ENCODE measurements at regions not wholly inside any gene's neighbourhood (a gene's known extent, or its start where the extent isn't known, plus 50 kb on each side); places are given as distances from the start of the nearest gene placed in this dataset.

- DNase-seq (ENCODE audit: low read depth, low spot score), result no peak
Observed at GRCh38 chr3:117886147-117886546, 1148.5 kb downstream of the IGSF11 start.

- DNase-seq (ENCODE audit: low read depth, low spot score), result no peak
Observed at GRCh38 chr3:117887031-117887430, 1147.6 kb downstream of the IGSF11 start.

DNA sequence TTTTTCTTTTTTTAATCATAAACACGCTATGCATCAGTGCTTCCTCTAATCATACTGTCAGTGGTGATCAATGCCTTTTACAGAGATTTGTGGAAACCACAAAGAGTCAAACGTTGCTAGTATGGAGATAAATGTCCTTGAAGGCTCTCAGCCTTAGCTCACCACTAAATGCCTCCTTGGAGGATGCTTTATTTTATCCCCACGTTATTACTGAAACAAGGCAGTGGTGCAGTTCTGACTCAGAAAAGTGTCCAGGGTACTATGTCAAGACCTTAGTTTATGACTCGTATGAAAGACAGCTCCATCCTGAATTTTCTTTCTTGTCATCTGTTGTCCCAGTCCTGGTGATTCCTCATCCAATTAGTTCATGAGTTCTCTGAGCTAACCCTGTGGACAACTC lies 1146.7 kb downstream of the IGSF11 start:
- no peak for DNase-seq (ENCODE audit: low read depth, low spot score)

DNA sequence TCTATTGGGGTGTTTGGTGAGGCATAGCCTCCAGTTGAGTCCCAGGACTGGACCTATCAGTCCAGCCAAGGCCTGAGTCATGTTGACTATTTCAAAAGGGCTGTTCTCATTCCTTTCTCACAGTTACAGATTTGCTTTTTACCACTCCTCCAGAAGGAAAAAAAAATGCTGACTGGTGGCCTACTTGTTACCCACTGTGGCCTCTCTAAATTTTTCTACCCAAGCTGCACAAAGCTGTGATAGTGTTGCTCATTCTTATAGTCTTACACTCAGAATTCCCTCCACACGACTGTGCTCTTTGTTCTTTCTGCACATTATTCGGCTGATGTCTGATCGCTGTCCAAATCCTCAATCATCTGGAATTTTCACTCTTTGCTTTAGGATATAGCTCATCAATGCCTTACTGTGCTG lies 1142.2 kb downstream of the IGSF11 start:
- DNase-seq (ENCODE audit: low read depth, low spot score), result peak; percentile 84

DNA sequence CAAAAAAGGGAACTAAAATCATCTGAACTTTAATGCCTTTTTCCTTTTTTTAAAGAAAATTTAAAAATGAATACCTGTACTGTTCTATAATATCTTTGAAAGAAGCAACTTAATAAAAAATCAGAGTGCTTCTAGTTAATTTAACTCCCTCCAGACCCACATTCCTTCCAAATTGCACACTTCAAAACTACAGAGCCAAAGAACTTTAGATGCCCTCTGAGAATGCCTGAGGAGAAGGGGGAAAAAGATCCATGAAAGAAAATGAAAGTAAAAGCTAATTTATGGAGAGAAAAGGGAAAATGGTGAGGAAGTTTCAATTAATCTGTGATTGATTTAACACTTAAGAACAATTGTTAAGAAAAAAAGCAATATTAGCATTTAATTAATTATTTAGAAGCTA lies 1141.6 kb downstream of the IGSF11 start:
- peak; percentile 75 for DNase-seq (ENCODE audit: low read depth, low spot score)

DNA sequence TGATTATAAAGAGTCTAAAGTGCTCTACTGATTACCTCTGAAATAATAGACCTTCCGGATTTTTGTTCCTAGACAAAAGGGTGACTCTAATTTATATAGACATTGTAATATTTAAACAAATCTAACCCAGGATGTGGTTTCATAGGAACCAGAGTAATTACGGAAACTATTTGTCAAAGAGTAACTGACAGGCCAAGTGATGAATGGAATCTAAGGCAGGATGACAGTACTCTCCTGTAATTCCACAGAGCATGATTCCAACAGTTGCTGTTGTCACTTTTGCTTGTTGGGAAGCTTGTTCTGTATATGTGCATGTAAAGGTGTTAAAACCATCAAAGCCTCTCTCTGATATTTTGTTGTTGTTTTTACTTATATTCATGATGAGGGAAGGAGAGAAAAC lies 1141.0 kb downstream of the IGSF11 start:
- peak; percentile 46 for DNase-seq (ENCODE audit: low read depth, low spot score)

DNA sequence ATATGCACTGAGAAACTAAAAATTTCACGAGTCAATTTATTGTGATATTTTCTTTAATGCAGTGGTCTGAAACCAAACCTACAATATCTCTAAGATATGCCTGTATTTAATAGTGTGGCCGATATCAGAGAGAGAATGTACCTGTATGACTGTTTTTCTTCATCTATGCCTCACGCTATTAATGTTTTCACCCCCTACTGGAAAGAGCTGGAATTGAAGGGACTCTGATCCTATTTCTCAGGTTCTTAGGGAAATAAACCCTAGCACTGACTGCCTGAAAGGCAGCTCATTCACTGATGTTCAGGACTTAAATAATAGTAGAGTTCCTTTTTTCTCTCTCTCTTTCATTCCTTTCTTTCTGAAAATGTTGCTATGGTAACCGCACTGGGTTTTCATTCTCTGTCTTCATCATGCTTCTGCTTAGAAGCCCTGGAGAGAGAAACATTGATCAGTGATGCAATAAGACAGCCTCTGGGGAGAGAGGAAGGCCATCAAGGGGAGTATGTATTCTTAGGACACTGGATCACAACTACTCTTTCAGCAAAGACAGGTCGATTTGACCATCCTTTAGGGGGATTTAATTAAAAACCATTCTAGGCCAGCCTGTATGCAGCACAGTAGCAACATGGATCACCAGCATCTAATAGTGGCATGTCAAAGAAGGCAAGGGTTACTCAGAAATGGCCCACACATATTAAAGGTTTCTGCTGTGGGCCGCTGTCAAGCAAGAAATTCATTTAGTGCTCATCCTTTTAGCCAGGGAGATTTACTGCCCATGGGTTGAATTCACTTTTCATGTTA lies 1135.7 kb downstream of the IGSF11 start:
- no peak for DNase-seq (ENCODE audit: low read depth, low spot score)

DNA sequence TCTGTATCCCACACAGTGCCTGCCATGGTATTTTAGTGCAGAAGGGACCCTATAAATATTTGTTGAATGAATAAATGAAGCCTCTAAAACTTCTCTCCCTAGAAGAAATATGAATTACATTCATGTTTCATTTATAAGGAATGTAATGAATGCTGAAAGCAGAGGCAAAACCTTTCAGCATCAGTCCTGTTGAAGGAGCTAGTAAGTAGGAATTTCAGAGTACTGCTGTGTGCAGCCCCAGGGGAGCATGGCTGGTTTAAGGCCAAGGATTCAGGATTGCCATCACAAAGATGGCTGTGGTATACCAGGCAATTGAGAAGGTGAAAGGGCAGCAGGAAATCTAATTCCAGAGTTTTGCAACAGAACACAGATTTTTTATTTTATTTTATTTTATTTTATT lies 1131.4 kb downstream of the IGSF11 start:
- DNase-seq (ENCODE audit: low read depth, low spot score), result peak; percentile 40

DNA sequence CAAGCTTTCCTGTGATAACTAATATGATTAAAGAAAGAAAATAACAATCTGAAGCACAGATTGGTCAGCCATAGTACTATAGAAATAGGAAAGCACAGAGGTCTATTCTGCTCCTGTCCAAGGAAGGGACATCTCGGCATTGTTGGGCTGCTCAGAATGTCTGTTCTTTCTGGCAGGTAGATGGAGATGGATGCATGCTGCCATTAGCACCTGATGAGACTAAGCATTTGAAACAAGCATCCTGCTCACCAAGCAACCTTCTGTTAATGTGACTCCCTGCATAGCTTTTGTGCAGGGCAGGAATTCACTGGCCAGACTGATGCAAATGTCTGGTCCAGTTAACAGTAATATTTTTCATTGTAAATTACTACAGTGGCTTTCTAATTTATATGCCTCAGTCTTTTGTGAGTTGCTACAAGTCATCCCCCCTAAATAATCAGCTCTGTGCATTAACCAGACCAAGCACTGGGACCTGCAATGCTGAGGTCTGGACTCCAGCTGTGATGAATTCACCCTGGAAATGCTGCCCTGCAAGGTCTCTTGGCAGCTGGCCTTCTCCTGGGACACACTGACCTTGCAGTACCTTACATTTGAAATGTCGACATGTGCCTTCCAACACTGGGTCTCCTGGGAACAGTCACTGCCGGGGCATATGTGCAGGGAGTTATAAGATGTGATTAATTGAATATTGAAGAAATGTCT lies 1123.7 kb downstream of the IGSF11 start:
- no peak for DNase-seq (ENCODE audit: low read depth, low spot score)

- DNase-seq (ENCODE audit: low read depth, low spot score), result no peak
Observed at GRCh38 chr3:117912352-117912751, 1122.3 kb downstream of the IGSF11 start.

- DNase-seq (ENCODE audit: low read depth, low spot score), result no peak
Observed at GRCh38 chr3:117914540-117915100, 1120.0 kb downstream of the IGSF11 start.

DNA sequence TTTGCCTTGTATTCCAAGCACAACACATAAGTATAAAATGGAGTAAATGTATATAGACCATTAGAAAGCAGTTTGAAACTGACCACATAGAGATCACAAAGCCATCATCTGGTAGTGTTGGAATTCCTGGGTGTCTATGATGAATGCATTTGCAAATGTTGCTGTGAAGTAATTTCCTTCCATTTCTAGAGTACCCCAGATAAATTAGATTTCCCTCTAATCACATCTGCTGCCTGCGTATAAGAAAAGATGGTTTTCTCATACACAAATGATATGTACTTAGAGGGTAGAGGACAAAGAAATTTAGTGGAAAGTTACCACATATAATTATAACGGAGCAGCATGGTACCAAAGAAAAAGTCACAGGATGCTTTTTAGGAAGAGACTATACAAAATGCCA lies 1117.8 kb downstream of the IGSF11 start:
- DNase-seq (ENCODE audit: low read depth, low spot score), result no peak

DNA sequence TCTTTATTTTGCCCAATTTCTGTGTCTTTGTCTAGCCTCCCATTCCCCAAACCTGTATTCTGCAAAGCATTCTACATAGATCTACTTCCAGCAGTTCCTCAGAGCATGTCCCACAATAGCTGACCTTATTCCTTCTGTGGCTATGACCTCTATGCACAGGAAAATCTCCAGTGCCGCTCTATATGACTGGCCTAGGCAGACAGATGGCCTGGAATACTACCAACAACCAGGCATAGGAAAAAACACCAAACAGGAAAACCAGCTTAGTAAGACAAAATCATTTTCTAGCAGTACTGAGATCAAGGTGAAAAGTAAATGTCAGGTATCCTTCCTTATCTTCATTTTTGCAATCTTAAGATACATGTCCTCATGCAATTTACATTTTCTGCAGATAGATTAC lies 1115.0 kb downstream of the IGSF11 start:
- DNase-seq (ENCODE audit: low read depth, low spot score), result no peak

- DNase-seq (ENCODE audit: low read depth, low spot score), result peak; percentile 49
Observed at GRCh38 chr3:117920253-117920898, 1114.3 kb downstream of the IGSF11 start.

DNA sequence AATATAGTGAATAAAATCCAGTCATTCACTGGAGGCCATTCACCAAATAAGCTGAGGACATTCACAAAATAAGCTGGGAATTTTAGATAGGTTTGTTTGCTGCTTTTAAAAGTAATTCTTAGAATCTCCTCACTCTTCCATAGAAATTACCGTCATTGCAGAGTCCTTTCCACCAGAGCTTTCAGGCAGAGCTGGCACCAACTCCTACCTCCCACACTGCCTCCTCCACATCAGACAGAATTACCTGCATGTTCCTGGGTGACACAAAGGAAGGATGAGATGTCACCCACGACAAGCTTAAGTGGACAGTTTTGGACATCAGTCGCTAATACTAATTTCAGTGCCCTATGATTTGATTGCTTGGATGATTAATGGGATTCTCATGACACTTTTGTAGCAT lies 1113.2 kb downstream of the IGSF11 start:
- no peak for DNase-seq (ENCODE audit: low read depth, low spot score)

DNA sequence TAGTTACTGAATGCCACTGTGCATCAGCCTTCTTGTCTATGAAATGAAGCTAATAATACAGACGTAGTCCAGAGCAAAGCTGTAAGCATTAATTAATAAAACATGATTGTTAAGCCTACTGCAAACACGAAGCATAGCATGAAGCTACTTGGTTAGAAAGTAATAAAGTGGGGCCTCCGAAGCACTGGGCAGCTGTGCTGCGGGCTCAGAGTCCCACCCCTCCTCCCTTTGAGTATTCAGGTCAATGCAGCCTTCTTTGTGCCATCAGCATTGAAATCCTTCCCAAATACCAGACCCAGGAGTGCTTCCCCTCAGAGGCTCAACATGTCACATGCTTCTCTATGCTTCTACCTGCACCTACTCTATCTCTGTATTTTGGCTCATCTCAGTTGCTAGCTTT lies 1112.6 kb downstream of the IGSF11 start:
- no peak for DNase-seq (ENCODE audit: low read depth, low spot score)

GRCh38 chr3:117926819-117927218 lies 1107.8 kb downstream of the IGSF11 start:
- no peak for DNase-seq (ENCODE audit: low read depth, low spot score)

DNA sequence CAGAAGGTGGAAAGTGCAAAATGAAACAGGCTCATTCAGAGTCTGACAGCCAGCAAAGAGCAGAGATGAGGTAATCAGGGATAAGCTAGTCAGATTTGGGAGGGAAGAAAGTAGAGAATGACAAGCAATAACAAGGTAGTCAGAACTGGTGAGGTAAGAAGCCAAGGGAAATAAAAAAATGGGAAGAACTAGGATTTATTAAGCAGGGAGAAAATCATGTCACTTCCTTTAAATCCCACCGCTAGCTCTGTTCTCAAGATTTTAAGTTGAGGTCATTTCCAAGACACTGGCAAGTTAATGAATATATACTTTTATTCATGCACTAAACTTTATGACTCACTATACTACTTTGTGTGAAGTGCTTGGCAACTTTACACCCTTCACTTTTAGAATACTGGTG lies 1106.8 kb downstream of the IGSF11 start:
- DNase-seq (ENCODE audit: low read depth, low spot score), result peak; percentile 36

- no peak for DNase-seq (ENCODE audit: low read depth, low spot score)
Observed at GRCh38 chr3:117928836-117929235, 1105.8 kb downstream of the IGSF11 start.

DNA sequence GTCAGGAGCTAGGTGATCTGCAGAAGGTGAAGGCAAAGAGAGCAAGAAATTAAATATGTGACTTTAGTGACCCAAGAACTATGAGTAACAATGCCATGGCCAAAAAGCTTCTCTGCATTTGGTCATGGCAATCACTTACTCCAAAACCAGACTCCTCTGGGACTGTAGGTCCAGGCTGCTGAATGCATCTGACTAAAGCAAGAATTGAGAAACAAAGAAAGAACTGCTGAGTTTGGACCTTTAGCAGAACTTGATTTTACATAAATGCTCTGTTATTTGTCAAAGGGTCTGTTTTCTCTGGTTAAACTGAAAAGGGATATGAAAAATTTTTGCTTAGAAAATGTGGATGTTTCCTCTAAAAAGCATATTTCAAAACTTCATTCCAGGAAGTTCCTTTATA lies 1102.2 kb downstream of the IGSF11 start:
- no peak for DNase-seq (ENCODE audit: low read depth, low spot score)

- no peak for DNase-seq (ENCODE audit: low read depth, low spot score)
Observed at GRCh38 chr3:117936159-117936558, 1098.5 kb downstream of the IGSF11 start.

- DNase-seq (ENCODE audit: low read depth, low spot score), result no peak
Observed at GRCh38 chr3:117938974-117939373, 1095.7 kb downstream of the IGSF11 start.
